Activated T-helper 1 cell treated with anti-CD3 and anti-CD28 coated beads, Interleukin-2, amount 50 U/mL, for 16 hours (primary cell): ENCODE measurements at regions not wholly inside any gene's neighbourhood (a gene's known extent, or its start where the extent isn't known, plus 50 kb on each side); places are given as distances from the start of the nearest gene placed in this dataset.

Experiments used
- DNase-seq, 2 donors: peaks; one replicate each; pipeline ENCODE4 v3.0.0-alpha.2; 2020; ENCODE audit warnings: low read depth in 1 of 2, low spot score in 1 of 2

GRCh38 chr13:106433066-106433465 is 102.4 kb downstream of the EFNB2 start:
- DNase-seq: no peak

GRCh38 chr13:106432636-106433035 is 102.8 kb downstream of the EFNB2 start:
- no peak for DNase-seq

- DNase-seq: no peak
Observed at GRCh38 chr13:106426909-106427308, 108.6 kb downstream of the EFNB2 start.

GRCh38 chr13:106425661-106426060 is 109.8 kb downstream of the EFNB2 start:
- DNase-seq: no peak

- DNase-seq: no peak
Observed at GRCh38 chr13:106424805-106425204, 110.7 kb downstream of the EFNB2 start.

GRCh38 chr13:106423530-106423929 is 111.9 kb downstream of the EFNB2 start:
- no peak for DNase-seq

- DNase-seq: no peak
Observed at GRCh38 chr13:106418556-106418955, 116.9 kb downstream of the EFNB2 start.

- DNase-seq: no peak
Observed at GRCh38 chr13:106417467-106418110, 117.9 kb downstream of the EFNB2 start.

- DNase-seq: no peak
Observed at GRCh38 chr13:106416645-106417044, 118.8 kb downstream of the EFNB2 start.

GRCh38 chr13:106415971-106416370 is 119.5 kb downstream of the EFNB2 start:
- no peak for DNase-seq

- DNase-seq: no peak
Observed at GRCh38 chr13:106415442-106415841, 120.0 kb downstream of the EFNB2 start.

GRCh38 chr13:106407338-106407737 is 128.1 kb downstream of the EFNB2 start:
- no peak for DNase-seq

GRCh38 chr13:106405731-106406130 is 129.7 kb downstream of the EFNB2 start:
- DNase-seq: no peak

- DNase-seq: no peak
Observed at GRCh38 chr13:106403280-106403679, 132.2 kb downstream of the EFNB2 start.

- DNase-seq: no peak
Observed at GRCh38 chr13:106402866-106403265, 132.6 kb downstream of the EFNB2 start.

- DNase-seq: no peak
Observed at GRCh38 chr13:106401081-106401480, 134.4 kb downstream of the EFNB2 start.

- no peak for DNase-seq
Observed at GRCh38 chr13:106400289-106400688, 135.2 kb downstream of the EFNB2 start.

GRCh38 chr13:106398289-106398688 is 137.2 kb downstream of the EFNB2 start:
- DNase-seq: no peak

GRCh38 chr13:106393776-106394175 is 141.7 kb downstream of the EFNB2 start:
- DNase-seq: no peak

- DNase-seq: no peak
Observed at GRCh38 chr13:106391681-106392080, 143.8 kb downstream of the EFNB2 start.

GRCh38 chr13:106391271-106391670 is 144.2 kb downstream of the EFNB2 start:
- no peak for DNase-seq

- no peak for DNase-seq
Observed at GRCh38 chr13:106390367-106390766, 145.1 kb downstream of the EFNB2 start.

GRCh38 chr13:106385654-106386053 is 149.8 kb downstream of the EFNB2 start:
- DNase-seq: no peak

GRCh38 chr13:106384516-106384915 is 150.9 kb downstream of the EFNB2 start:
- no peak for DNase-seq
